ENCODE measurements at regions not wholly inside any gene's neighbourhood (a gene's known extent, or its start where the extent isn't known, plus 50 kb on each side); places are given as distances from the start of the nearest gene placed in this dataset.

DNA sequence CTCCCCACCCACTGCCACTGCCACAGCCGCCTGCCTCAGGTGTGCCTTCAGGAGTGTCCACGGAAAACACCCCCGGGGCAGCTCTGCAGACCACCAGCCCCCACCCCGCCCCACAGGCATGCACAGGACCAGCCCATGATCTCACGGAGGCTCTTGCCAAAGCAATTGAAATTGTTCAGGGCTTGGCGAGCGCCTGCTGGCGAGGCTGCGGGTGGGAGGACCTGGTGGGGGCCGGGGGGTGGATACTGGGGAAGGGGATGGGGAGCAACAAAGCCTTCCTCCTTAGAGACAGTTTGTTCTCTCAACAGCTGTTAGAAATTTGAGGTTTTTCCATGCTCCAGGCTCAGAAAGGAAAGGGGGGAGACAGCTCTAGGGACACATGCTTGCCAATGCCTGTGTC, 274.7 kb downstream of the MN1 start:
- DNase-seq: no peak

DNA sequence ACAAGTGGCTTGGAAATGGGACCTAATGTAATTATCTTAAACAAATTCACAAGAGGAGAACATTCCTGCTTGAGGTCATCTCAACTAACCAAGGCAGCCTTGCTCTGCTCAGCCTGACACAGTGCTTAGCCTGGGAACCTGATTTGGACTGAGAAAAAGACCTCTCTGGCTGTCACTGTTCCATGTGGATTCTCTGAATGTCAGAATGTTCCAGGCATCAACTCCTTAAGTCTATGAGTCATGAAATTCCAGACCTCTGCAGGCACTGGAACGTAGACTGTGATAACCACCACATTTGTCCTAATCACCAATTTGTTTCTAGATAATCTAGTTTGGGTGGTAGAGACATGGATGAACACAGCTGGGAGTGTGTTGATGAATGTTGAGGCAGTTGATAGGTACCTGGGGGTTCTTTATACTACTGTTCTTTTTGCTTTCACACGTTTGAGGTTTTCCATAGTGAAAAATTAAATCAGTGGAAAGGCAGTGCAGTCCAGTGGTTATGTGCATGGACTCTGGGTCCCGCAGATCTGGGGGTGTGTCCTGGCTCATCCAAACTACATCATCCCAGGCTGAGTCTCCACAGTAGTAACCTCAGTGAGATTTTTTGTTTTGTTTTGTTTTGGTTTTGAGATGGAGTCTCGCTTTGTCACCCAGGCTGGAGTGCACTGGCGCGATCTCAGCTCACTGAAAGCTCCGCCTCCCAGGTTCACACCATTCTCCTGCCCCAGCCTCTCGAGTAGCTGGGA, 269.6 kb downstream of the MN1 start:
- no peak for DNase-seq

DNA sequence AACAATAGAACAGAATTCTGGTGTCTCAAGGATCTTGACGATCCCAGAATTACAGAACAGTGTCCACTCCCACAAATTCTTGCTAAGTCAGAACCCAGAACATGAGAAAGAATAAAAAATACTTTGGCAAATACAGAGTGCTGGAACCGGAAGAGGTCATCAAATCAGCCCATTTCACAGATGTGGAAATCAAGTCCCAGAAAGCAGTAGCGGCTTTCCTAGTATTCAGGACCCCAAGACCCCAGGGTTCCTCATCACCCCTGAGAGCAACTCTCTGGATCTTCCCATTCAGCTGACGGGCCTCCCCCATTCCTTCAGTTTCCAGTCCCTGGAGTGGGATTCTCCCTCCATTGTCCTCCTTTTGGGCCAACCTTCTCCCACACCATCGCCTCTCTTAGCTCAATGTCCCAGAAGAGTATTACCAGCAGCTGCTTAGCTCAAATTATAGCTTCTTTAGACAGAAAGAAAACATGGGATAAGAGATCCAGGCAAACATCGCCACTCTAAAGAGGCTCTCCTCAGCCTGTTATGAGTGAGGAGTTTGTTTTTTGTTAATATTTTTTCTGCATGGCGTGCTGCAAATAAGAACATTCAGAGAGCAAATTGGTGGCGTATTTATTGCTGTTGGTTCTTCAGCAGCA, 268.3 kb downstream of the MN1 start:
- no peak for DNase-seq

DNA sequence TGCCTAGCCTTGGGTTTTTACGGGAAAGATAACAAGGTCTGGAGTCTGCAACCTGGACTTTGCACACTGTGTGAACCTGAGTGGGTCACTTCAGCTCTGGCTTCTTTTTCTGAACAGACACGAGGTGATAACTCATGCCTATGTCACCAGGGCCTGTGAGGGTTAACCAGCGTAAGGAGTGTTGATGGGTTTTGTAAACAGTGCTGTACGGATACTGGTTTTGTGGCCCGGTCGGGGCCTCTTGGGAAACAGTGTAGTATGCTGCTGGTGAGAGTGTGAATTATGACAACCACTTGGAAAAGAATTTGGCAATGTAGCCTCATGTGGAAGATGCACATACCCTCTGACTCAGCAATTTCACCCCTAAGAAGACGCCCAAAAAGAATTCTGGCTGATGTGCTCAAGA, 266.8 kb downstream of the MN1 start:
- DNase-seq: no peak

DNA sequence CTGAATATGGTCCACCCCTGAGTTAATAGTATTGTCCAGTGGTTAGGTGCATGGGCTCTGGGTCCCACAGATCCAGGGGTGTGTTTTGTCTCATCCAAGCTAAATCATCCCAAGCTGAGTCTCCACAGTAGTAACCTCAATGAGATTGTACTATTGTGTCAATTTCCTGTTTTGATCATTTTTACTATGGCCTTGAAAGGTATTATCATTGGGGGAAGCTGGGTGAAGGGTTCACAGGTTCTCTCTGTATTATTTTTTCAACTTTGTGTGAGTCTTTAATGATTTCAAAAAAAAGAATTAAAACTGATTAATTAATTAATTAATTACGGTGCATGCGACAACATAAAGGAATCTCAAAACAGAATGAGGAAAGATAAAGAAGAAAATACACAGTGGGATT, 266.1 kb downstream of the MN1 start:
- no peak for DNase-seq

DNA sequence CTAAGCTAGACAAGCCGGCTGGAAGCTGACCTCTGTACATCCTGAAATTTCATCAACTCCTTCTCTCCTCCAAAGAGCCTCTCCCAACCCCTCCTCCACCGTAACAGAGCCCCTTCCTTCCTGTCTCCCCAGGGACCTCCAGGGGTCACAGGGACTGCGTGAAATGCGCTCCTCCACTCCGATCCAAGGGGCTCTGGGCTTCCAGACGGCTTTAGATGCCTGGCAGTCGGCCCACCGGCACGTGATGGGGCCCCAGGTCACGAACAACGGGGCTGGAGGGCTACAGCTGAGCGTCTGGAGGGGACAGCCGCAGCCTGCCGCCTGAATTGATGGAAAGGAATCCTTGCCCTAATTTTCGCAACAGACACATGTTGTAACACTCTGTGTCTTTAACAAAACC, 264.1 kb downstream of the MN1 start:
- DNase-seq: no peak

DNA sequence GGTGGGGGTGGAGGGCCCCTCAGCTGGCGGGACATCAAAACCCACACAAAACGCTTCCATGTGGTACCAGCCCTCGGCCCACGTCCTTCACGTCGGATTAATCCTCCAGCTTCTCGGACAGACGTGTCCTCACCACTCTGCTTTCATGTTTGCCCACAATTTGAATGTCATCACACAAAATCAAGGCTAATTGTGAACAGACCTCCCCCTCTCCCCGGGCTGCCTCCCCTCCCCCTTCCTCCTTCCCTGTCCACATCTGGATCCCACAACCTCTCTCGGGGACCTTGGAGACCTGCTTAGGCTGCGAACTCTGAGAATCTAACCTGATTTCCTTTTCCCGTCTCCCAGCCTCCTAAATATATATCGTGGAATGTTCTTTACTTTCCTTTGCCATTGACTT, 262.9 kb downstream of the MN1 start:
- no peak for DNase-seq

DNA sequence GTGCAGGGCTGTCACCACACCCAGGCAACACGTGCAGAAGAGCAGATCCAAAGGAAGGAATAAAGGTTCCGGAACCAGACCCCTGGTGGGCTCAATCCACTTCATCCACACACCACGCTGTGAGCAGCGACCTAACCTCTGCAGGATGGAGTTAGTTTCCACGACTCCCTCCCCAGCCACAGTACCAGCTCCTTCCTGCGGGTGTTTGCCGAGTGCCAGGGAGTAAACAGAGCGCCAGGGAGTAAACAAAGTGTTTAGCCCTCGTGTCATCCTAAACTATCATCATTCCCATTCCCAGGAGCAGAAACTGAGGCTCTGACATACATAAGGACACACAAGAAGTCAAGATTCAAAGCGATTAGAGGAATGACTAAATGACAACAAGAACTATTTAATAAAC, 261.3 kb downstream of the MN1 start:
- no peak for DNase-seq

DNA sequence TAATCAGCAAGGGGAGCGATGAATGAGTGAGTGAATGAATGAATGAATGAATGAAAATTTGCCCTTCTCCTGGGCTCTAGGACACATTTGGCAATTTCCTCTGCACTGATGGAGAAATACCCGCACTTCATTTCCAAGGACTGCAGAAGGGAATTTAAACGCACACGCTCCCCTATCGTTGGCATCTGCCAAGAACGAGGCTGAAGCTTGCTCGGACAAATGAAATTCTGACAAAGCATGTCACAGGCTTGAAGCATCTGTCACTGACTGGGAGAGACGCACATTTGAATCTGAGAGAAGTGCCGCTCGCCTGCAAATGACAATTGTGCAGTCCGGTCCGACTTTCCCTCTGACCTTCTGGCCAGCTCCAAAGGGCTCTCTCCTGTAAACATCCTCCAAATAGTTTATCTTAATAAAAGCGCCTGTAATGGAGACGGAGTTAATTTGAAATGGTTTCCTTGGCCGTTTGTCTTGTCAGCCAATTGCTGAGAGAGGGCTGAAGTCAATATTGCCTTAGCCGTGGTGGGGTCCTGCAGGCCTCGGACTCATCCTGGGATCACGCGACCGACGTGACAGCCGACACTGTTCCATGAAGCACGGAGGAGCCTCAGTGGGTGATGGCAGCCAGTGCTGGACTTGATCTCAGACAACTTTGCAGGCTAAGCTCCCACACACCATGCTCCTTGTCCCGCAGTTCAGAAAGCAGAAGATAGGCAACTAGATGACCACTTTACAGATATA, 260.7 kb downstream of the MN1 start:
- no peak for DNase-seq

DNA sequence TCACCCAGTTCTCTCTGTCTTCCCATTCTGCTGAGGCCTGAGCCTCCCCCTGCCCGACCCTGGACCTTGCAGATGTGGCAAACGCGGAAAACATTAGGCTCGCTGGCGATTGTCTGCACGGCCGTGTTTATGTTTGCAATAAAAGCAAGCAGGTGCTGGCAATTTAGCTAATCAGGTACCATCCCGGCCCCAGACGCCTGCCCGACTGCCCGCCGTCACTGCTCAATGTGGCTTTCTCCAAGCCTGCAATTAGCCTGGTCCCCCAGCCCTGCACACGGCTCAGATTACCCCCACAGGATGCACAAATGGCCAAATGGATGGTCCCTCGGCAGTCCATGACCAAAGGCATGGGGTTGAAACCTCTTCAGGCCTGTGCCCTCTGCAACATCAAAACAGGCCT, 259.7 kb downstream of the MN1 start:
- no peak for DNase-seq

DNA sequence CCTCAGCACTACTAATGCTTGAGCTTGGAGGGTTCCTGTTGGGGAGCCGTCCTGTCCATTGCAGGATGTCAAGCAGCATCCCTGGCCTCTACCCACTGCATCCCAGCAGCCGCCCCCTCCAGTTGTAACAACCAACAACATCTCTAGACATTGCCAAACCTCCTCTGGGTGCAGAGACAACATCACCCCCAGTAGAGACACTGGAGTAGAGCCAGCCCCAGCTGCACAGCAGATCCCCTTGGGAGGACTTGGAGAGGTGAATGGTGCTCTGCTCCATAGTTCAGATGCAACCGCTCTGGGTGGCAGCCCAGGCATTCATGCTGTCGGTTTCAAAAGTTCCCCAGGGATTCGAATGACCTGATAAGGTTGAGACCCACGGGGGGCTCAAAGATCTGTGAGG, 259.0 kb downstream of the MN1 start:
- DNase-seq: no peak

DNA sequence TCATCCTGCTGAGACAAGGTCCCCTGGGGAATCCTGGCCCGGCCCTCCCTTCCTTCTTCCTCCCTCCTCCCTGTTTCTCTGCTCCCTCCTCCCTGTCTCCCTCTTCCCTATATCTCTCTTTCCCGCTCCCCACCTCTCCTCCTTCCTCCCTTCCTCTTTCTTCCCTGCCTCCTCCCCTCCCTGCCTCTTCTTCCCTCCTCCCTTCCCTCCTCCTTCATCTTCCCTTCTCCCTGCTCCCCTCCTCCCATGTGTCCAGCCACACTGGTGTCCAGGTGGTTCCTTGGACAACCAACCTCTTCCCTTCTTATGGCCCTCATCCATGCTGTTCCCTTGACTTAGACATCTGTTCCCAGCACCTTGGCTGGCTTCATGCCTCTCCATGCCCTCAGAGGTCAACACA, 258.1 kb downstream of the MN1 start:
- no peak for DNase-seq

DNA sequence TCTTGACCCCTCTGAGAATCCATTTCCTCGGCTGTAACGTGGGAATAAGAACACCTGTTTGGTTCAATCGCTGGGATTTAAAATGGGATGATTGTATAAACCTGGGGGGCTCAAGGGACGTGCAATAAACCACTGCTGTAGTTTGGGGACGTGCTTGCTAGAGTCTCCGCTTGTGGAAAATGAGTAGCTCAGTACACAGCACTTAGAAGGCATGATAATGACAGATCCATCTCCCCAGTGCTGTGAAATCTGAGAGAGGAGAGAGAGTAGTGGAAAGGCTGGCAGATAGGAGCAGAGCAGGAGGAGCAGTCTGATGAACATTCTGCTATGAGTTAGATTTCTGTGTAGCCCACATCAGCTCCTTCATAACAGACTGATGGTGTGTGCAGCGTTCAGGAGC, 256.5 kb downstream of the MN1 start:
- no peak for DNase-seq

DNA sequence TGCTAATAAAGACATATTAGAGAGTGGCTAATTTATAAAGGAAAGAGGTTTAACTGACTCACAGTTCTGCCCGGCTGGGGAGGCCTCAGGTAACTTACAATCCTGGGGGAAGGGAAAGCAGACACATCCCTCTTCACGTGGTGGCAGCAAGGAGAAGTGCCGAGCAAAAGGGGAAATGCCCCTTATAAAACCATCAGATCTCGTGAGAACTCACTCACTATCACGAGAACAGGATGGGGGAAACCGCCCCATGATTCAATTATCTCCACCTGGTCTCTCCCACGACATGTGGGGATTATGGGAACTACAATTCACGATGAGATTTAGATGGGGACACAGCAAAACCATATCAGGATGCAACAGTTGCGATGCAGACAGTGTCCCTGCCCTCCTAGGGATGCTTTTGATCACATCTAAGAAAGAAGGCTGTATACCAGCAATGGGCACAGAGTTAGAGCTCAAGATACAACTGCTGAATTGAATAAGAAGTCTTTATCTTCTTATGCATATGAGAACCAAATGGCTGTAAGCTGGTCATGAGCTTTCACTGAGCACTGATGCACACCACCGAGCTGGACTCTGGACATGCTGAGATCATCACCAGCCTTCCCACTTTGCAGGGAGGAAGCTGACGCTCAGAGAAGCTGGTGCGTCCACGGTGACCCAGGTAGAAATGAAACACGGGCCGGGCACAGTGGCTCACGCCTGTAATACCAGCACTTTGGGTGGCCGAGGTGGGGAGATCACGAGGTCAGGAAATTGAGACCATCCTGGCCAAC, 255.2 kb downstream of the MN1 start:
- DNase-seq: no peak

DNA sequence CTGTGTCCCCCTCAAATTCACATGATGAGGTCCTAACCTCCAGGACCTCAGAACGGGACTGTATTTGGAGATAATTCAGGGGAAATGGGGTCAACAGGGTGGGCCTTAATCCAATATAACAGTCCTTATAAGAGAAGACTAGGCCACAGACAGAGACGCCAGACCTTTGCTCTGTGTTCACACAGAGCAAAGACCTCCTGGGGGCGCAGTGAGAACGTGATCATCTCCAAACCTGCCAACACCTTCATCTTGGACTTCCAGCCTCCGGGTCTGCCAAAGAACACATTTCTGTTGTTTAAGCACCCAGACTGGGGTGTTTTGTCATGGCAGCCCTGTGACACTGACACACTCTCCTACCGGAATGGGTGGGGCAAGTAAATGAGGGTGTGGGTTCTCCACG, 250.2 kb downstream of the MN1 start:
- no peak for DNase-seq

DNA sequence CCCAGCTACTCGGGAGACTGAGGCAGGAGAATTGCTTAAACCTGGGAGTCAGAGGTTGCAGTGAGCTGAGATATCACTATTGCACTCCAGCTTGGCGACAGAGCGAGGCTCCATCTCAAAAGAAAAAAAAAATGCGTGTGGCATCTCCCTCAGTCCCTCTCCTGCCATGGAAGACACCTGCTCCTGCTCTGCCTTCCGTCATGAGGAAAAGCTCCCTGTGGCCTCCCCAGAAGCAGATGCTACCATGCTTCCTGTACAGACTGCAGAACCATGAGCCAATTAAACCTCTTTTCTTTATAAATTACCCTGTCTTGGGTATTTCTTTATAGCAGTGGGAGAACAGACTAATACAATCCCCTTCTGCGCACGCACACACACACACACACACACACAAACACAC, 249.4 kb downstream of the MN1 start:
- DNase-seq: no peak

DNA sequence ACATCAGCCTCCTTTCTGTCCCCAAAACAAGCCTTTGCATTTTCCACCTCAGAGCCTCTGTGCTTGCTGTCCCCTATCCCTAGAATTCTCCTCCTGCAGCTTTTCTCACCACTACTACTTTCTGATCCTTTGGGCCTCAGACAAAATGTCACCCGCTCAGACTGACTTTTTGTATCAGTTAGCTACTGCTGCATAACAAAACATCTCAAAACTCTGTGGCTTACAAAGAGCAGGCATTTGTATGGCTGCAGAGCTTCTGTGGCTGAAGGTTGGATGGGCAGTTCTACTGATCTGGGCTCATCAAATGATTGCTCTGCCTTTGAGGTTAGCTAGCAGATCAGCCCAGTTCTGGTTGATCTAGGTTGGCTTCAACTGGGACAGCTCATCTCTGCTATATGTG, 248.7 kb downstream of the MN1 start:
- DNase-seq: no peak

DNA sequence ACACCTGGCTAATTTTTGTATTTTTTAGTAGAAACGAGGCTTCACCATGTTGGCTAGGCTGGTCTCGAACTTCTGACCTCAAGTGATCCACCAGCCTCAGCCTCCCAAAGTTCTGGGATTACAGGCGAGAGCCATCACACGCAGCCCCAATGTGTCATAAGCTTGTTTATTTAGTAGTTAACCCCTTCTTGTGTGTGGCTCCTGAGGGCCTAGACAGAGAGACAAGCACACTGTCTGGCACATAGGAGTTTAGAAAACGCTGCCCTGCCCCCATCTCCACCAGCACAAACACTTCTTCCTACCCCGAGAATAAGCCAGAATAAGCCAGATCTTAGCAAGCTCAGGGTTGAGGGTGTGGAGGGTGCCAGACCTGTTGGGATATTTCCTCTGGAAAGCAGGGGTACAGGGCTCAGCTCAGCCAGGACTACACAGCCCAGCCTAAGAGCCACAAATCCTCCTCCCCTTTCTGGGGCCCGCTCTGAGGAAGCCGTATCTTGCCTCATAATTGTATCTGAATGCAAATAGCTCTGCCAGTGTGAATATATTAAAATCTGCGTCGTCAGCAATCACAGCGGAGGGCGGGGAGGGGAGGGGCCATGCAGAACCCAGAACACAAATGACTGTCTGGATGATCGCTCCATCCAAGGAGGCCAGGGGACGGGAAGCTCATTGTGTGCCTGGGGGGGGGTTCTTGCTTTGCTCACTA, 247.3 kb downstream of the MN1 start:
- DNase-seq: no peak

DNA sequence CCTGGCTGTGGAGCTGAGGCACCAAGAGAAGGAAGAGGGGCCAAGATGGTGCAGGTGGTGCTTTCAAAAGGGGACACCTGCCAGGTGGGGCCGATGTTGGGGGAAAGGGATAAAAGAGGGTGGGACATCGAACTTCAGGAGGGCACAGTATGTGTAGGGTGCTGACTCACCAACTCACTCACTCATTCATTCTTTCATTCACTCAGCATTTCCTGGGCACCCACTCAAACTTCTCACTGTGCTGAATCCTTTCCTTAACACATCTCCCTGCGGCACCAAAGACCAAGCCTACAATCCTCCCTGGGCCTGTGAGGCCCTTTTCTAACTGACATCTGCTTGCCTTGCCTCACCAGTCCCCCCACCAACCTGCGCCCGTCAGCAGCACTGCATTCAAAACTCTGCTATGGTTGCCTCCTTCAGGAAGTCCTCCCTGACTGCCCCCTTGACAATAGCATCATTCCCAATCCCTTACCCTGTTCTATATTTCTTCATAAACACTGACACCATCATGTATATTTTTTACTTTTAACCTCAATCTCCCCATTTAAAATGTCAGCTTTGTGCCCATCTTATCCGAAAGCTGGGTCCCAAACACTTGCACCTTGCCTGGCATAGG, 246.6 kb downstream of the MN1 start:
- no peak for DNase-seq

DNA sequence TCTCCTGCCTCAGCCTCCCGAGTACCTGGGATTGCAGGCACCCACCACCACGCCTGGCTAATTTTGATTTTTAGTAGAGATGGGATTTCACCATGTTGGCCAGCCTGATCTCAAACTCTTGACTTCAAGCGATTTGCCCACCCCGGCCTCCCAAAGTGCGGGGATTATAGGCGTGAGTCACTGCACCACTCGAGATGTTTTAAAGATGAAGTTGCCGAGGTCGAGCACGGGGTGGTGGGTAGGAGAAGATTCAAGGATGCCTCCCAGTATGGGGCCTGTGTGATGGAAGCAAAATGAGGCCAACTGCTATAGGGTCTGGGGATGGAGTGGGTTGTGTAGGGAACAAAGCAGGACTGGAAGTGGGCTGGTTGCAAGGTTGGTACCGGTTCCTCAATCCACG, 245.2 kb downstream of the MN1 start:
- DNase-seq: no peak

DNA sequence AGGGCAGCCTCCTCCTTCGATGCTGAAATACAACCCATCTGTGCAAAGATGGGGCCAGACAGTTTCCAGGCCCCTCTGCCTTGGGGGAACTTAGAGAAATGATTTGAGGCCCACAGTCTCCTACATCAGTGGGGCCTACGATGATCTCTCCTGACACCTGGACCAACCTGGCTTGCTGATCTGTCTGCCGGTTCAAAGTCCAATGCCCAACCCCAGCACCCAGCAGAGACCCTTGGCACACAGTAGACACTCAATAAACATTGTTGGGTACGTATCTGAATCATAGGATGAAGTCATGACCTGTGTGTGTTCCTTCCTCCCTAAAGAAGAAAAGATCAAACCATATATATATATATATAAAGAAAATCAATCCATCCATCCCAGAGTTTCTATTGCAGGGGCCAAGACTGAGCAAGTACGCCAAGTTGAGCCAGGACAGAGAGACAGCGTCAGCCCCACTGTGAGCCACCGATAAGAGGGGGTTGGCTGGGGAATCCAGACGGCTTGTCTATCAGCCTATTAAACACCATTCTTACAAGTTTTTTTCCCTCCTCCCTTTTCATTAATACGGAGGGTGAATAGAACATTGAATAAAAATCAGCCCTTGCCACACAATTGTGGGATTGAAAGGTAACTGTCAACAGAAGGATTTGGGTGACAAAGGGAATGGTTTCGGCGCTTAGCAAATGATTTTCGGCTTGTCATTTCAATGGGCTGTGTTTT, 244.1 kb downstream of the MN1 start:
- DNase-seq: no peak

Measured in activated CD4-positive, alpha-beta T cell treated with anti-CD3 and anti-CD28 coated beads, Interleukin-2, amount 50 U/mL, for 4 hours (primary cell).